NCI-H345 (cell line): ENCODE measurements at regions not wholly inside any gene's neighbourhood (a gene's known extent, or its start where the extent isn't known, plus 50 kb on each side); places are given as distances from the start of the nearest gene placed in this dataset.
"Not testable (repeated sequence)": the region's sequence is repeated elsewhere in the genome, so short reads cannot be mapped to it uniquely, and the experiment has no call there.

Experiments
- DNase-seq: peaks from one replicate; lab custom pipeline; 2025; lab: John Stamatoyannopoulos, UW

DNA sequence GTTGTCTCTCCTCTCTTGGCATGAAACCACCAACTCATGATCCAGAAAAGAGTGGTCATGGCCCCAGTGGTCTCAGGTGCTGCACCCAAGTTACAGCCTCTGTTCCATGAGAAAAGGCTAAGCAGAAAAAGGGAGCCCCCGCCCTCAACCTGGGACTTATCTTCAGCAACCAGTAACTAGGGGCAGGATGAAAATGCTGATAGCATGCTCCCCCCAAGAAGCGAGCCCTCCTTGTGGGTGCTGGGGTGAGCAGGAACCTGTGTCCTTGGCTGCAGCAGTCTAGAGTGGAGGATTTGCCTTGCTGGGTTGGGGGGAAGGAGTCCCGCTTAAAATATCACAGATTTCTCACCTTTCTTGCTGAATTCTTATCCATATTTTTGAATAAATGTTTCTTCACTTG lies 490.0 kb downstream of the SUCLG1 start:
- no peak for DNase-seq

GRCh38 chr2:83967854-83968253 lies 491.2 kb downstream of the SUCLG1 start:
- DNase-seq: no peak

GRCh38 chr2:83966946-83967345 lies 492.1 kb downstream of the SUCLG1 start:
- not testable (repeated sequence) for DNase-seq

- no peak for DNase-seq
Measured at GRCh38 chr2:83961512-83961911, 497.6 kb downstream of the SUCLG1 start.

DNA sequence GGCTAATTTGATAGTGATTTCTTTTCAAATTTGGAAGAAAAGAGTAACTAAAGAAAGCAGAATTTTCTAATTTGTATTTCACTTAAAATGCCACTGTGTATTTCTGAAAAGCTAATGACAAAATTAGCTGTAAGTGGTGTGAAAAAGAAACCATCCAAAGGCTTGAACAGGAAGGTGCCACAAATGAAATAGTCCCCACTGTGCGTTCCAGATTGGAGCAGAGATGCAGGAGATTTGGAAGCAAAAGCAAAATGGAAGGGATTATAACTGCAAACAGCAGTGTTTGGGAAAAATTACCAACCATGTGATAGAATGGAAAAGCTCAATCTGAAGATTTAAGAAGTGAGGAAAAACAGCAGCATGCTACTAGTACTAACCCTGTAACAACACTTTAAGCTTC lies 498.7 kb downstream of the SUCLG1 start:
- DNase-seq: no peak

DNA sequence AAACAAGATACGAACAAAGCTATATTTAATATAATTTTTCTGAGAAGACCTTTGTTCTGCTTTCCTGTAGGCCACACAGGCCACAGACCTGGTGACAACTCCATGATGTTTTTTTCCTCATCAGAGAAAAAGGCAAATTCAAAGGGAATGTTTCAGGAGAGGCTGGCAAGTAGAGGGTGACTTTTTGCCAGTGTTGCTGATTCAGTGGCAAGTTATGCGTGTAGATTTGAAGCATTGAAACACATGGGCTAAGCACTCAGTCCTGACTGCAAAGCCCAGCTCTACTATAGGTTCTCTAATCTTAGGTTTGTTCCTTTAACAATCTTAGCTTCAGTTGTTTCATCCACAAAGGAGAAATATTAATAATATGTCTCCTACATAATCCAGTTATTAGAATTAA lies 499.8 kb downstream of the SUCLG1 start:
- DNase-seq: no peak

DNA sequence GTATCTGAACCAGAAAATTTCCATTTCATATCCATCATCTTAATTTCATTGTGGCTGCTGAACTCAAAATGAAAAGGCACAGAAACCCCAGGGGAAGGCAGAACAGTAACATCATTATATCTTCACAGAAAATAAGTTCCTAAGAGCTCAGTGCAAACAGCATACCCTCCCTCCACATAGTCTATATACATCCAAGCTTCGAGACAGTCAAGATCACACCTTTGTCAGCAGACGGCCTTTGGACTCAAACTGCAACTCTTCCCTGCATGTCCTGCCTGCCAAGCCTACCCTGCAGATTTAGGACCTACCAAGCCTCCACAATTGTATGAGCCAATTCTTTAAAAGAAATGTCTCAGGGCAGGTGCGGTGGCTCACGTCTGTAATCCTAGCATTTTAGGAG lies 502.1 kb downstream of the SUCLG1 start:
- DNase-seq: no peak

- DNase-seq: no peak
Measured at GRCh38 chr2:83953697-83954096, 505.4 kb downstream of the SUCLG1 start.

- no peak for DNase-seq
Measured at GRCh38 chr2:83951378-83951947, 507.6 kb downstream of the SUCLG1 start.

- no peak for DNase-seq
Measured at GRCh38 chr2:83949361-83949760, 509.7 kb downstream of the SUCLG1 start.

DNA sequence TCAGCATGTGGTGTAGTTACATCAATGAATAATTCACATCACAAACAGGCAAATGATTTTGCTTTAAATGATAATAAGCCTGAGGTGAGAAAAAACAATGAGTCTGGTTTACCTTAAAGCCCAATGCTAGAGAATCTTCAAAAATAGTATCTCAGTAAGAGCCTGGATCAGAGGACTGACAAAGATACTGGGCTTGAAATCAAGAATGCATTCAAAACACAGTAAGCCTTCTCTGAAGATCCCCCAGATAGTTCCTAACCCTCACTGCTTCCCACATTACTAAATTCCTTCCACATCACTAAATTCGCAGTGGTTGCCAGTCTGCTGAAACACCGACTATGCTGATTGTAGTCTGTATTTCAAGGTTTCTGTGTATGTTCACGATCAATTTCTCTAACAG lies 514.9 kb downstream of the SUCLG1 start:
- no peak for DNase-seq

DNA sequence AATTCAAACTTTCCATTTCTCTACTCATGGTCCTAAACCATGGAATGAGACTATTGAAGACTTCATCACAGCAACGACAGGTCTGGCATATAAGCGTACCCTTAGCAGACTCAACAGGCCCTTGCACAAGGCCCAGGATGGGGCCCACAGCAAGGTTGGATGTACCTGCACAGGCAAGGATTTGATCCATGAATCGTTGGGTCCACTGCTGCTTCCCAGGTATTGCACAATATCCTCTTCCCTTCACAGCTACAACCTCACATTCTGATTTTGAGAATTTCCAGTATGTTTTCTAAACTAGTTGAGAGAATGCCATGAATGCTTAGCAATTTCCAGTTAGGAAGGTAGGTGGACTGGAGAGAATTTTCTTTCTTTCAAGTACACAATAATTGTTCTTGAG lies 515.8 kb downstream of the SUCLG1 start:
- DNase-seq: no peak

GRCh38 chr2:83941886-83942285 lies 517.2 kb downstream of the SUCLG1 start:
- no peak for DNase-seq

DNA sequence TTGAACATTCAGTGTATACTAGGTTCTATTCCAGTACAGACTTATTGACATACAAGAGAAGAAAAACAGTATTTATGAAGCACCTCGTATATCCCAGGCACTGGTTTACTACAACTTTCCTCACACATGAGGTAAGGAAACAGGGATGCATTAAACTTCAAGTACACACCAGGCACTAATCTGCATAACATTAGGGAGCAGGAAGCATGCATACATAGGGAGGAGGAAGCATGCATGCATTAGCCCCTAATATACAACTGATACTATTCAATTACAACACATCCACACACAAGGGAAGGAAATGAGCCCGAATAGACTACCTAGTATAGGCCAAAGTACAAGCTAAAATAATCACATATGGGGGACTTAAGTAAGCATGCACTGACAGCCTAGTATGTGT lies 525.3 kb downstream of the SUCLG1 start:
- no peak for DNase-seq

GRCh38 chr2:83923531-83923930 lies 535.5 kb downstream of the SUCLG1 start:
- DNase-seq: no peak

DNA sequence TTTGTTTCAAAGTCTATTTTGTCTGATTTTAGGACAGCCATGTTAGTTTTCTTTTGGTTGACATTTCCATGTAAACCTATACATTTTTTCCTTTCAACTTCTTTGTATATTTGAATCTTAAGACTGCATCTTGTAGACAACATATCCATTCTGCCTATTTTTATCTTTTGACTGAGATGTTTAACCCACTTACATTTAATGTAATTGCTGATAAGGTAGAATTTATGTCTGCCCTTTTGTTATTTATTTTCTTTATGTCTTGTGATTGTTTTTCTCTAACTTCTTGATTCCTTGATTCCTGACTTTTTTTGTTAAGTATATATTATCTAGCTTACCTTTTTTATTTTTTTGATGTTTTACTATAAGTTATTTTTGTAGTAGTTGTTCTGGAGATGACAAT lies 542.5 kb downstream of the SUCLG1 start:
- no peak for DNase-seq

GRCh38 chr2:83915381-83915780 lies 543.7 kb downstream of the SUCLG1 start:
- DNase-seq: no peak

GRCh38 chr2:83908750-83909149 lies 550.3 kb downstream of the SUCLG1 start:
- no peak for DNase-seq

DNA sequence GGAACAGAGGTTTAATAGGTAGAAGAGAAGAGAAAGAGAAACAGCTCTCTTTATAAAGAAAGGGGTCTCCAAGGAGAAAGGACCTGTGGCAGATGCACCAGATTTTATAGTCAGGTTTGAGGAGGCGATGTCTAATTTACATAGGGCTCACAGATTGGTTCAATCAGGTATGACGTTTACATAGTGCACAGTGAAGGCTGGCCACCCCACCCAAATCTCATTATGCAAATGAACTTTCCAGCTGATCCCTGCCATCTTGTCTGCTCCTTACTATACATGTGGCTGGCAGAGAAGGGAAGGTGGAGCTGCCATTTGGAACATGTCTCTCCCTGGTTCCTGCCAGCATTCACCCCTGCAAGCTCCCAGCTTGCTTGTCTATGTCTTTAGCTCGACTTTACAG lies 557.8 kb downstream of the SUCLG1 start:
- DNase-seq: no peak

DNA sequence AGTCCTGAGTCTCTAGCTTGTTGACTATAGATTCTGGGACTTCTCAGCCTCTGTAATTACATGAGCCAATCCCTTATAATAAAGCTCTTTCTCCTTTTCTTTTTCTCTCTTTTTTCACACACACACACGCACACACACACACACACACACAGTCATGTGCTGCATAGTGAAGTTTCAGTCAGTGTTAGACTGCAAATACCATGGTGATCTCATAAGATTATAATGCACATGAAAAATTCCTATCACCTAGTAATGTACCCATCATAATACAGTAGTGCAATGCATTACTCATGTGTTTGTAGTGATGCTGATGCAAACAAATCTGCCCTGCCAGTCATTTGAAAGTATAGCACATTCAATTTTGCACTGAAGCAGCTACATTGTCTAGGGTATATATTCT lies 558.2 kb downstream of the SUCLG1 start:
- DNase-seq: no peak

DNA sequence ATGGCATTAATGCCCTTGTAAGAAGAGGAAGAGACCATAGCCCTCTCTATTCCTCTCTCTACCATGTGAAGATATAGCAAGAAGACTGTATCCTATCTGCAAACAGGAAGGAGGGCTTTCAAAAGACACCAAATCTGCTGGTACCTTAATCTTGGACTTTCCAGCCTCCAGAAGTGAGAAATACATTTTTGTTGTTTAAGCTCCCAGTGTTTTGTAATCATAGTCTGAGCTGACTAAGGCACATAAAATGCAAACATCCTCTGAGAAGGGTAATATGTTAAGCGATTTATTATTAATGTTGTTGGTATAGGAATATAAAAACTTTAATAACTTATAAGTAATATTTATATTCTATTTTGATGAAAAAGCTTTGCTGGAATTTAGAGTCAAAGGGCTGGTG lies 559.8 kb downstream of the SUCLG1 start:
- DNase-seq: no peak

- DNase-seq: no peak
Measured at GRCh38 chr2:83894976-83895375, 564.1 kb downstream of the SUCLG1 start.

DNA sequence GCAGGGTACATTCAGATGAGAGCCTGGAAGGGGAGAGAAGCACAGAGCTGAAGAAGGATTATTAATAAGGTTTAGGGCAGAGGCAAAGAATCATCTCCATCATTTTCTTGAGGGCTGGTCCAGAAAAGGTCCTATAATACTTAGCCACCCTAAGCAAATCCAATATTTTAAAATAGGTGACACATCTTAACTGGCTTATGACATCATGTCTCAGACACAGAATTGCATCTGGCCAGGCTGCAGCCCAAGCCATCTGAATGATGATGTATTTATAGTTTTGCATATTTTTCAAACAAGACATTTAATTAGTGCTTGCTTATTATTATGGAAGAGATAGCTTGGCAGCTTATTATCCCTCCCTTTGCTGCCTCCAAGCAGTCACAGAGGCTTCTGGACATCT lies 571.3 kb downstream of the SUCLG1 start:
- DNase-seq: no peak

DNA sequence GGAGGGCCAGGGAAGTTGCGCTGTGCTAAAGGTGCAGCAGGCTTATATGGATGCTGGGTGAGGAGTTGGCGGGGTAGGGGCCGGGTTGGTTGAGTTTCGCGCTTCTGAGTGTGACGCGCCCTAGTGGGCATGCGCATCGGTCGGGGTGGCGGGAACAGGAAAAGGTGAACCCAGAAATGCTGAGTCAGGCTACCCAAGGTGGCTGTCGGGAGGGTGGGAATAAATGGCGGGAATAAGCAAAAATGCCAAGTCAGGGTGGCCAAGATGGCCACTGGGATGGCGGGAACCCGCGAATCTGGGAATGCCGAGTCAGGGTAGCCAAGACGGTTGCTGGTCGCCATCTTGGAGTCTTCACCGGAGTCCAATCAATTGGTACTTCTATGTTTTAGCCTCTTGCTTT lies 580.0 kb downstream of the SUCLG1 start:
- no peak for DNase-seq

DNA sequence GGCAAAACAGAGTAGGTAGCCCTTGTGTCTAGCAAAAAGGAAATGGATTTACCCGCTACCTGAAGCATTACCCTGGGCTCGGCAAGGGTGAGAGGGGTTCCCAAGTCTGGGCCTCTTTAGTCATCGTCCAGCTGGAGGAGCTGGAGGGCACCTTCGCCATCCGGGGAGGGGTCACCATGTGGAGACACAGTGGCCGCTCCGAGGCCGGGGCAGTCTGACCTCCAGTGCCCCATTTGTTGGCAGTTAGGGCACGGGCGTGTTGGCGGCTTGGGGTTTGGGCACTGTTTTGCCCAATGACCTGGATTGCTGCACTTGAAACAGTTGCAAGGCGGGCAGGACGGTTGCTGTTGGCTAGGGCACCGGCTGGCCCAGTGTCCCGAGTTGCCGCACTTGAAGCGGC lies 581.8 kb downstream of the SUCLG1 start:
- not testable (repeated sequence) for DNase-seq
